Effector CD8-positive, alpha-beta T cell (primary cell): ENCODE measurements at regions not wholly inside any gene's neighbourhood (a gene's known extent, or its start where the extent isn't known, plus 50 kb on each side); places are given as distances from the start of the nearest gene placed in this dataset.

Experiments used
- DNase-seq: peaks from one replicate; lab custom pipeline; 2025; lab: John Stamatoyannopoulos, UW

GRCh38 chr4:106429885-106430284 is 61.3 kb upstream of the GIMD1 start:
- DNase-seq: no peak

GRCh38 chr4:106426069-106426468 is 57.5 kb upstream of the GIMD1 start:
- DNase-seq: no peak

GRCh38 chr4:106425576-106425975 is 57.0 kb upstream of the GIMD1 start:
- DNase-seq: no peak

GRCh38 chr4:106424426-106424825 is 55.8 kb upstream of the GIMD1 start:
- no peak for DNase-seq

- no peak for DNase-seq
These were observed 55.2 kb upstream of the GIMD1 start for GRCh38 chr4:106423791-106424190.

- no peak for DNase-seq
These were observed 54.2 kb upstream of the GIMD1 start for GRCh38 chr4:106422766-106423165.

- DNase-seq: no peak
These were observed 53.1 kb upstream of the GIMD1 start for GRCh38 chr4:106421441-106422296.

GRCh38 chr4:106418444-106418843 is 49.9 kb upstream of the GIMD1 start:
- DNase-seq: no peak
